ENCODE measurements at regions not wholly inside any gene's neighbourhood (a gene's known extent, or its start where the extent isn't known, plus 50 kb on each side); places are given as distances from the start of the nearest gene placed in this dataset.

DNA sequence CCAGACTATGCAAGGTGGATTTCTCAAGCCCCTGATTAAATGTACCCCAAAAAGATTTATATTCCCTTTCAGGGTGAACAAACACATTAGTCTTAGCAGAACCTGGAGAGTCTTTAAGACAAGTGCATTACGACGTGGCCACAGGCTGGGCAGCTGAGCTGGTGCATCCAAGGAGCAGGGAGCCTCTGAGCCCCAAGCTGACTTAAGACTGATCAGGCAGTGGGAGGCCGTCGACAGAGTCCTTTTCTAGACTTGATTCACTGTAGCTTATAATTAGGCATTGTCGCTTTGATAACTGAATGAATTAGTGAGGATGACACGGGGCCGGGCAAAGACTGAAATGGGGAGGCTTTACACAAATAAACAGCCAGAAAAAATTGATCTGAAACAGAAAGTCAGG, 353.2 kb downstream of the GPAM start:
- no peak for DNase-seq (ENCODE audit: low read depth)

DNA sequence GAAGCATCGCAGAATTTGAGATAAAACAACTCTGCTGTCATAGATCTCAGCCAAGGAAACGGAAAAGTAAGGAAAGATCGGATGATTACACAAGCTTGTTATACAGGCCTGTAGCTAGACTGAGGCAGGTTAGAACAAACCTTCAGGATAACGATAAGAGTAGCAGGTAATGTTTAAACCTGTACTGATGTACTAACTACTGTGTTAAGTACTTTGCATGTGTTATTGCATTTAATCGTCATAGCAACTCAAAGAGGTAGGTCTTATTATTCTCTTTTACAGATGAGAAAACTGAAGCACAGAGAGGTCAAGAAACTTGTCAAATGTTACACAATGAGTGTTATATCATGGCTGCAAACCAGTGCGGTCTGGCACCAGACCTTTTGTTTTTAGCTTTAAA, 352.5 kb downstream of the GPAM start:
- DNase-seq (ENCODE audit: low read depth): no peak

DNA sequence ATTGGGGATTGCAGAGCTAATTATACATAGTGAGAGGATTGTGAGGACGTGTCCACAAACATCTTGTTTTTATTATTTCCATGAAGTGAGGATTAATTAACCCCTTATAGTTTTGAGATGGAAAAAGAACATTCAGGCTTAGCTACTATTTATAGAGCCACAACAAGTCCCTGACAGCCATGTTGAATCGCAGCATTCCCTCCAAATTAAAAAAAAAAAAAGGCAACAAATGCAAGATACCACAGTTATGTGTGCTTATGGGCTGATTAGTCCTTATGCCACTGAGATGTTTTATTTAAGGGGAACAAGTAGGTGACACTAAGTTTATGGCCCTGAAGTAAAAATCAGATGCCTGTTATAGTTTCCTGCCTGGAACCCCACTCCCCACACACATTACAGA, 350.3 kb downstream of the GPAM start:
- DNase-seq (ENCODE audit: low read depth): no peak

DNA sequence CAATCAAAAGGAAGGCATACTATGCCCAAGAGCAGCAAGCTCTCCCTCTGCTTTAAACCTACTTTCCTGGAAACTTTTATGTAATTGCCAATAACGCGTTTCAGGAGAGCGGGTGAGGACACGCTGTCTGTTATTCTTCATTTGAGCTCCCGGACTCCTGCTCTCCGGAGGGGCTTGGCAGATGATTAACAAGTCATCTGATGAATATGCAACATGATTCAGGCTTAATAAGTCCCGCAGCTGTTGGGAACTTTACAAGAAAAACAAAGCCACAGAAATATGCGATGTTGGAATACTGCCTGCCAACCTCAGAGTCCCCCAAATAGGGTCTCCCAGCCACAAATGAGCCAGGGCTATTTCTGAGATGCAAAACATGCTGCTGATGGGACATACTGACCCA, 348.0 kb downstream of the GPAM start:
- DNase-seq (ENCODE audit: low read depth): no peak

DNA sequence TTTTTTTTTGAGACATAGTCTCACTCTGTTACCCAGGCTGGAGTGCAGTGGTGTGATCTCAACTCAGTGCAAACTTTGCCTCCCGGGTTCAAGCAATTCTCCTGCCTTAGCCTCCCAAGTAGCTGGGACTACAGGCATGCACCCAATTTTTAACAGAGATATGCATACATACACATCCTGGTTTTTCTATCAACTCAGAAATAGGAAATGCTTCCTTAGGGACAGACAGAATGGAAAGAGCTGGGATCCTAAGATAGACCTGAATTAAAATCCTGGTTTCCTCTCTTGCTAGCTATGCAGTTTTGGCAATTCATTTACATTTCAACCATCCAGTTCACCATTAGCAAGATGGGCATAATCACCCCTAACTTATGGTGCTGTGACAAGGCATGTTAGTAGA, 347.5 kb downstream of the GPAM start:
- no peak for DNase-seq (ENCODE audit: low read depth)

DNA sequence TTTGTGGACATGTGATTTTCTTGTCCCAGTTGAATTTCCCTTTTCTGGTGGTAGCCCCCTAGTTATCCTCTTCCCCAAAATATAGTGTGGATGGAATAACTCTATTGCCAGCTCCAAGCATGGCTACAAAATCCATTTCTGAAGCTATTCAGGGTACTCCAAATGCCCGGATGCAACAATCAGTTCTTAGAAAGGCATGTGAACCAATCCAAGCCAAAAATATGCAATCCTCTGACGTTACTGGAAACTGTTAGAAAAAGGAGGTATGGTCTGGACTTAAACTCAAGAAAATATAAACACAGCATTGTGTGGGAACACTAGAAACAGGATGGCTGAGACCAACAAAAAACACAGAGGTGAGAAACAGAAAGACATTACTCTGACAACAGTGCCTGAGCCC, 347.0 kb downstream of the GPAM start:
- DNase-seq (ENCODE audit: low read depth): no peak

DNA sequence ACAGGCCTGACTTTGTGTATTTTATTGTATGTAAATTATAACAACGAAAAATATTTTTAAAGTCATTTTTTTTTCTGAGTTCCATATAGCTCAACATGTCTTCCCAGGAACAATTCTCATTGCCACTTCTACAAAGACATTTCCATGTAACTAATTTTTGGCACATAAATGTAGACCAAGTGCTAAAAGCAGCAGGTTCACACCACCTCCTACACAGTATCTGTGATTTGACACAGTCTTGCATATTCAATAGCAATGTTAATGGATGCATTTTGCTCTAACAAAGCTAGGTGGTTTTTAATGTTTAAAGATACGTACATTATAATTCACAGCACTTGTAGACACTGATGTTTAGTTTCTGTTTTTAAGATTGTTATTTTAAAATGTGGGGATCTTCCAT, 346.5 kb downstream of the GPAM start:
- no peak for DNase-seq (ENCODE audit: low read depth)

DNA sequence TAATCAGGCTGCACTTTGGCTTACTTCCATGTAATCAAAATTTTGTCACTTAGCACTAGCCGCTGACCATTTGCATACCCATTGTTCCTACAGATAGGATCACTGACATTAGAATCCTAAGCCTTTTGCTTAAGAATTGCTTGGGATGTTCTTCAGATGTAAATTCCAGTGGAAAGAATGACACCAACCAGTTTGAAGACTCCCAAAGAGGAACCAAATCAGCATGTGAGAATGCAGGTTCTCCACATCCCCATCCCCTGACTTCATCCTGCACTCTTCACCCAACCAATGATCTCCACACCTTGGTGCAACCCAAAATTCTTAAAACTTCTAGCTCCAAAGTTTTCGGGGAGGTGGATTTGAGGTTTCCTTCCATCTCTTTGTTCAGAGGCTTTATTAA, 345.6 kb downstream of the GPAM start:
- no peak for DNase-seq (ENCODE audit: low read depth)

DNA sequence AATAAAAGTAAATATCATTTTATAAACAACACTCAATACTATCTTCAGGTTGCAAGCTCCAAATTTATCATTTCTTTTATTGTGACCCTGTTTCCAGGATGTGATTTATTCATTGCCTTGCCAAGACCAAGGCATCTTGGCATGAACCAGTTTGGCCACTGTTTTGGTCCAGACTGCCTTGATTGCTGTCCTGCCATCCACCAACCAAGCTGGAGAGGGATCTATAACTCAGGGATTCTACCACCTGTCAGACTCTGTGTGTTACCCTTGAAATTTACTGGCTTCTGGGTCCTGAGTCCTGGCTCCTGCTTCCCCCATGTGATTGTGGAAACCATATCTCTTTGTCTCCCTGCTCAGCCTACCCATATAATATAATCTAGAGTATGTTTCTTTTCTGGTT, 343.0 kb downstream of the GPAM start:
- DNase-seq (ENCODE audit: low read depth): no peak

DNA sequence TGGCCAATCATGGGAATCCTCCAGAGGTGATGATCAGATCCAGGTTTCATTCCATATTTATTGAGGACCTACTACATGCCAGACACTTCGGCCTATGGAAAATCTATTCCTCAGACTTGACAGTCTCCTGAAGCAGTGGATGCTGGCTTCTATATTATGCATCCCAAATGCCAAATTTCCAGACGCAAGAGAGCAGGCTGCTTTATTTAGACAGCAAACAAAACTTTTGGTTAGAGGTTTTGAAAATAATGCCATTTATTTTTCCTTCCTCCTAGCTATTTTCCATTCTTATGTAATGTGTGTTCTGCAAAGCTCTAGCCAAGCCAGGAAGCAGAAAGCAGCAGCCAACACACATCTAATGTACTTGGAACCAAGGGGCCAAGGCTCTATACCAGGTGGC, 330.8 kb downstream of the GPAM start:
- DNase-seq (ENCODE audit: low read depth): no peak

DNA sequence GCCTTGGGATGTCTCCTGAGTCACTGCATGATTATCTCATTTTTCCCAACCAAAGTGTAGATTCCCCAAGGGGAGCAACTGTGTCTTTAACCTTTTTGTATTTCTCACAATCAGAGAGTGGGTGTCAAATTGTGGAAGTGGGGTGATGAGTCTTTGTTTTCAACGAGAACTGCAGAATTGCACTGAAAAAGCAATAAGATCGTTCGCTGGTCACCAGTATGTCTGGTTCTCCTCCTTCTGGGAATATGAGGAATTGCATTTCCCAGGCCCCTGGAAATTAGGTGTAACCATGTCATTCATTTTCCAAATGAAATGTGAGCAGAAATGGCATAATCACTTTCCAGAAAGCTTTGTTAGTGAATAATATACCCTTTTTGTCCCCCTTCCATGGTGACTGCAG, 326.9 kb downstream of the GPAM start:
- no peak for DNase-seq (ENCODE audit: low read depth)

DNA sequence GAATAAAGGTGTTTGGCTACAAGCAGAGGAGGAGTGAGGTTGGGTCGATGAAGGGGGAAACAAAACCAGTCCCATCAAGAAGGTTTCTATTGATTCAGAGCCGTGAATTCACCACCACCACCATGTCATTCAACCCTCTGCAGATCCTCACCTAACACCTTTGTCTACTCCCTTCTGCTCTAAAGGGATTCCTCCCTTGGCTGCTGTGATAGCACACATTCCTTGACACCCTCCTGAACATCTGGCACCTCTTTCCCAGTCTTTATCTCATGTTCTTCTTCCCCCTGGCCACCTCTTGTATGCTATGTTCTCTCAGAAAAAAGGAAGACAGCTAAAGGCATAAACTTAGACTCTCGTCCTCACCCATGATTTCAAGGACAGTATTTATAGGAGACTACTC, 318.0 kb downstream of the GPAM start:
- no peak for DNase-seq (ENCODE audit: low read depth)

DNA sequence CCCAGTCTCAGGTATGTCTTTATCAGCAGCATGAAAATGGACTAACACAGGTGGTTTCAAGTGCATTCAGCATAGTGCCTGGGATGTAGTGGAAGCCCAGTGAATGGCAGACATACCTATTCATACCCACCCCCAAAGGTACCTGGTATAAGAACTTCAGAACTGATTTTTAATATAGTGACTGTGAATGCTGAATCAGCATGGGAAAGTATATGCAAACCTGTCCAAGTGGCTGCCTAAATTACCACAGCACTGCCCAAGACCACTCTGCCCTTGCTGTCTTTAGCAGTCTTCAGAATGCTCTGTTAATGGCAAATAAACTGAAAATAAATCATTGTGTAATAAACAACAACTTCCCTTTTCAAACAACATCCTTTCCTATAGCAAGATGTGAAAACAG, 312.1 kb downstream of the GPAM start:
- no peak for DNase-seq (ENCODE audit: low read depth)

DNA sequence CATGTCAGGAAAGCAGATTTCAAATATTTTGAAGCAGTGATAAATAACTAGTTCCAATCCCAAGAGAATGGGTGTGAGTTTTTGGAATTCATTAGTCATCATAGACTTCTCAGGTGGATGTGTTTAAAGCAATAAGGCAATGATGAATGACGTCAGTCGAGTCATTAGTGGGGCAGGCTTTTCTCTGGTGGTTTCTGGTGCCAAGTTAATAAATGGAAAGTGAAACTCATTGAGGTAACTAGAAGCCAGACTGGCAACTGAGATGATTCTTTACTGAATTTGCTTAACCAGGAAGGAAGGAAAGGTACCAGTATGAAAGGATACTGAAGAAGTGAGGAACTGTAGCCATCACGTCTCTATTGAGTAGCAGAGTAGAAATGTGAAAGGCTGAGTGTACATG, 311.0 kb downstream of the GPAM start:
- DNase-seq (ENCODE audit: low read depth): no peak

DNA sequence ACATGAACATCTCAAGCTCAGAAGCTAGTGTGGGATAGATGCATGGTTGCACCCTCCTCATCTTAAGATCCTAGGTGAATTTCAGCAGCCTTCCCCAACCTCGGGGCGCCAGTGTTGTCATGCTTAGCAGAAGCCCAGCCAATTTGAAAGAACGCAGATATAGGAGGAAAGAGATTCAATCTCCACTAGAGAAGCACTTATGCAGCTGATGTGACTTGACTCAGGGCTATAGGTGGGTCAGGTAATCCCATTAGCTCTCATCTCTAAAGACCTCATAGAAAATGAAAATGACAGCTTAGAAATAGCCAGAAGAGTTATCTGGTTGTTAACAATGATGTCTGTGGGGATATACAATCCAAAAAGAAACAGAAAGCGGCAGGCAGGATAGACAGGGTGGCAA, 310.5 kb downstream of the GPAM start:
- no peak for DNase-seq (ENCODE audit: low read depth)

DNA sequence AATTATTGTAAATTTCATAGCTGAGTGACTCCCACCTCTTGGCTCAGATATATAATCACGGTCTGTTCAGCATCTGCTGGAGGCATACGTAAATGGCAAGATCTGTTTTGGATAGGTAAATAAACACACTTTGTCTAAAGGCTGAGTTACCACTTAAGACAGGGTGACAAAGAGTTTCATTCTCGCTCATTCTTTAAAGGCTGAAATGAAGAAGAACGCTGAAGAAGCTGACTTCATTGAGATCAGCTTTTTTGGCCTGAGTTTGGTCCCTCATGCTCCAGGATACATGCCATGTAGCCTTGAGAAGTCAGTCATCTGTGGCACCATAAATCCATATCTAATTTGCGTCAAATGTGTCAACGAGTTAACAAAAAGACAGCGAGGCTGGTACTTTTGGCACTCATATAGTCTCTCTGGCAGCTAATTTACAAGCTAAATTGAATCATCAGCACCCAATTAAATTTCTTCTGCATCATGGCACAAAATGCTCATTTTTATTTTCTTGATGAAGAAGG, 309.9 kb downstream of the GPAM start:
- DNase-seq (ENCODE audit: low read depth): no peak

DNA sequence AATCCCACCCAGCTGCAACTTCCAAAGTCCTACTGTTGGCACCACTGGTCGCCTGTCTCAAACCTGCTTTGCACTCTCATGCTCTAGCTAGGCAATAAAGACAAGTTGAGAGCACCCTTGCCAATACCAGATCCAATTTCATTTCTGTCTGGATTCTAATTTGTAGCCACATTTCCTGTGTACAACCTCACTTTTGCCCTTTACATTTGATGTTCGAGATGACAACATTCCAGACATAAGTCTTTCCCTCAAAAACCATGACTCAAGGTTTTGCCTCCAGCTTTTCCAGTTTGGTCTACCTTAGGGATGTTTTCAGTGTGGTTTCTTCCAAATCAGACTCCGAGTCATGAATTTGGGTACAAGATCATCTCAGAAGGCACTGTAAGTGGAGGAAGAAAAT, 309.0 kb downstream of the GPAM start:
- DNase-seq (ENCODE audit: low read depth): no peak

DNA sequence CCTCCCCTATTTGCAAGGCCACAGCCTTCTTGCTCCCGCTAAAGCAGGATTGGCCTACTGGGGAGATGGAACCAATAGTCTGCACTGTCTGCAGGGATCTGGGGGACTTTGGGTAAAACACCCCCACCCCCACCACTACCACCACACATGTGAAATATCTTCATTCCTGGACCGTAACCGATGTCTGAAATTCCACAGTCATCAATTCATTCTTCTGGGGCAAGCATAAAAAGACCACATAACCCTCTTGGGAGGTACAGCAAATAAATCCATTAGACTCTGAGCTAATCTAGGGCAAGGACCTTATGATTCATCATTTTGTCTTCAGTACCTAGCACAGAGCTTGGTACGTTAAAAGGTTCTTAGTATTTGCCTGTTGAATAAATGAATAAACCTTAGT, 307.8 kb downstream of the GPAM start:
- DNase-seq (ENCODE audit: low read depth): no peak

DNA sequence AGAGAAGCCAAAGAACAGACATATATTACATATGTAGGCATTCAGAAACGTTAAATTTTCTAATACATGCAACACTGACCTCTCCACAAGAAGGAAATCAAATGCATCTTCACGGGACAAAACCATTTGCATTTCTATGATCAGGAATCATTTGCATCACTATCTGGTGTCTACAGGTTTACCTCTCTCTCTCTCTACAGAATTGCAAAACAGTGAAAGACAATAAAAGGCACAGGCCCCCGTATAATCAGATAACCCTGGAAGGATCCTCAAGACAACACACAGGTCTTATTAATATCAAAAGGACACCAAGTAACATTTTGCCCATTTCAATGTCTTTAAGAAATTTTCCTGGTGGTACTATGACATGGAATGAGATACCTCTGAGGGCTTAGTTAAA, 306.3 kb downstream of the GPAM start:
- DNase-seq (ENCODE audit: low read depth): no peak

DNA sequence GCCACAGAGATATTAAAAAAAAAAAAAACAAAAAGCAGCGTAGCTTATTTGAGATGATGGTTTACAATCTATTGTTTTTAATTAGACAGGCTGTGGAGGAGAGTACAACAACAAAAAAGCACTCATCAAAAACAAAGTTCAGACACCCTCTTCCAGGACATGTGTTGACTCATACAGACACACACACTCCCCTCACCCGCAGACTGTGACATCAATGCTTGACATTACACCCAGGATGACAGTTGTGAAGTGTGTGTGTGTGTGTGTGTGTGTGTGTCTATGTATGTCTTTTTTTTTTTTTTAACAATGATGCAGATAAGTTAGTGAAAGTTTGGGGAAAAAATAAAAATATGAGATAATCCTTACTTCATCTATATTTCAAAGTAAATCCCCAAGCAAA, 303.6 kb downstream of the GPAM start:
- no peak for DNase-seq (ENCODE audit: low read depth)

DNA sequence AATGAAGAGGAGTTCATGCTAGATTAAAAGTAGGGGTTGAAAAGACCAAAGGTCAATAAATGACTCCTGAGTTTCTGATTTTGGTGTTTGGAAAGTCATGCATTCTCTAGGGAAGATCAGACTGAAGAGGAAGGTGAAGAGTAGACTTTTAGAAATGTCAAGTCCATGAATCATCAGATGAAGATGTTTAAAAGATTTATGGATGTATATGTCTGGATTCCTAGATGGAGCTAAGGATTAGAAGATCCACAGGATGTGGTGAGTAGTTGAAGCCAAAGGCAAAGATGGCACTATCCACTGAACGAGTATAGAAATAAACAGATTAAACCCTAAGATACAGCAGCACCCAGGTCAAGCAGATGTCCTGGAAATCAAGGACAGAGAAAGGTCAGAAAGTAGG, 298.5 kb downstream of the GPAM start:
- no peak for DNase-seq (ENCODE audit: low read depth)

DNA sequence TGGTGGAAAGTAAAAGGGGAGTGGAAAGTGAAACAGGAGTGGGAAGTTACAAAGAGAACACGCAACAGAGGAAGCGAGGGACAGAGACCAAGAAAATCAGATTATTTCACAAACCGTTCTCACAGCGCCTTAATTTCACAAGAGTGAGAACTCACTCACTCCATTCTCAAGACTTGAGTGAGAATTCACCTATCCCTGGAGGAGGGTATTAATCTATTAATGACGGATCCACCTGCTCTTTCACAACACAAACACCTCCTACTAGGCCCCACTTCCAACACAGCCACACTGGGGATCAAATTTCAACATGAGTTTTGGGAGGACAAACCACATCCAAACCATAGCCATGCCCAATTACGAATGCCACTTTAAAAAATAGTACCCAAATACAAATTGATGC, 297.6 kb downstream of the GPAM start:
- DNase-seq (ENCODE audit: low read depth): no peak

DNA sequence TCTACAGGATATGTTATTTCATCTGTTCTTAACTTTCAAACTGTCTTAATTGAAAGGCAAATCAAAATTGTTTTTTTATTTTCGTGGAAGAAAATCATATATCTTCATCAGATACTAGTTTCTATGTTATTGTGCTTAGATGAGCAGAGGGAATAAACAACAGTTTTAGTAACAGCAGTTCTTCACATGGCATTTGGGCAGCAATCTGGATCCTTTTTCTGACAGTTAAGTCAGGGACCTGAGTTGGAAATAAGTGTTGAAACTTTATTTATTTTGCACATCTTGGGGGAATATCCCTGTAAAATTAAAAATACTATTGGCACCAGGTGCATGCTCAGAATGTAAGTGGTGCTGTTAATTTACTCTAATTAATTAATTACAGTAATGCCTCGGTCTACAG, 296.3 kb downstream of the GPAM start:
- DNase-seq (ENCODE audit: low read depth): no peak

DNA sequence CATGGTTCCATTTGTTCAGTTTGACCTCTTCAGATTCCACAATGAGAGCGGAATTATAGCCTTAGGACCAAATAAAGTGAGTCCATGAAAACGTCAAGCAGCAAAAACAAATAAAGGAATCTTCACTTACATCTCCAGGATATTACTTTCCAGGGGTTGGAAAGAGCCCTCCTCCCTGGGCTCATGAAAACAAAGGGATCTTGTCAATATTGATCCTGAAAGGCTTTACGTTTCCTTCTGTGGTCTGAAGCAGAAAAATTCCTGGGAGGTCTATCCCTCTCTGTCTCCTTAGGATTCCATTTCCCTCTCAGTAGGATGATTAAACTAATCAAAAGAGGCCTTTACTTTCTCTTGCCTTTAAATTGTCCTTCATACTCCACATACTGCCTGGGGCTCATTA, 293.5 kb downstream of the GPAM start:
- DNase-seq (ENCODE audit: low read depth): no peak

DNA sequence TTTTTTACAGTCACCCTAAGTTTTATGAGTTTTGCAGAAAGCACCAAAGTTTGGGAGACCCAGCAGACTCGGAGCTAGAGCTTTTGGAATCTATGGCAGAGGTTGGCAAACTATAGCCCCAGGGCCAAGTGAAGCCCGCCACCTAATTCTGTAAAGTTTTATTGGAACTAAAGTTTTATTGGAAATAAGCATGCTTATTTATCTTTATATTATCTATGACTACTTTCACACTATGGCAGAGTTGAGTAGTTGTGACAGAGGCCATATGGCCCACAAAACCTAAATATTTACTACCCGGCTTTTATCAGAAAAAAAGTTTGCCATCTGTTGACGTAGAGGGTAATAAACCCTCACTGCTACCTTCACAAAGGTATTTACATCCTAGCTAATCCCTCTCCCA, 267.6 kb downstream of the GPAM start:
- no peak for DNase-seq (ENCODE audit: low read depth)
